Uterus (tissue), 2 donors: ENCODE measurements at regions not wholly inside any gene's neighbourhood (a gene's known extent, or its start where the extent isn't known, plus 50 kb on each side); places are given as distances from the start of the nearest gene placed in this dataset.

ENCODE experiments used
- POLR2A ChIP-seq, 2 donors: fragments of 450-650 bp; IDR thresholded peaks; one replicate each; pipeline ENCODE4 v1.6.1; 2016; ENCODE audit warnings: antibody characterized with exemption in 2 of 2, mild to moderate bottlenecking in 1 of 2, moderate library complexity in 1 of 2
- TF ChIP-seq, protein P1 (sequence below), 4 experiments: fragments of 200-600 bp in 2 of 4; fragments of 450-650 bp in 2 of 4; sonication (generic) in 2 of 4; IDR thresholded peaks; one replicate each; pipeline ENCODE4 v1.5.1; 2016 to 2019; ENCODE audit warnings: antibody characterized with exemption in 4 of 4, mild to moderate bottlenecking in 2 of 4, moderate library complexity in 1 of 4

DNA sequence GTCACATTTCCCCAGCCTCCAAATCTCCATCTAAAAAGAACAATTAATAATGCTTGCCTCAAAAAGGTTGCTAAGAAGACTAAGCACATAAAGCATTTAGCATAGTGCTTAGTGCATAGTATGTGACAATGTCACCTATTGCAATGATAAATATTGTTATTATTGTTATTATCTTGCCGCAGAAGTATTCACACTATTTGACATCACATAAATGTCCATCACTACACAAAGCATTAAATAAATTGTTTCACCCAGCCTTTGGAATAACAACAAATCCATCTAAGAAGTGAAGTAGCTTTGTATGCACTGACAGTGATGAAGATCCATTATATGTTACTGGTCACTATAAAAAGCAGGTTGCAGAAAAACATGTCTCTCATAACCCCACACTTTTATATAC, 2263.9 kb upstream of the WWC1 start:
- TF ChIP-seq, protein P1, sequence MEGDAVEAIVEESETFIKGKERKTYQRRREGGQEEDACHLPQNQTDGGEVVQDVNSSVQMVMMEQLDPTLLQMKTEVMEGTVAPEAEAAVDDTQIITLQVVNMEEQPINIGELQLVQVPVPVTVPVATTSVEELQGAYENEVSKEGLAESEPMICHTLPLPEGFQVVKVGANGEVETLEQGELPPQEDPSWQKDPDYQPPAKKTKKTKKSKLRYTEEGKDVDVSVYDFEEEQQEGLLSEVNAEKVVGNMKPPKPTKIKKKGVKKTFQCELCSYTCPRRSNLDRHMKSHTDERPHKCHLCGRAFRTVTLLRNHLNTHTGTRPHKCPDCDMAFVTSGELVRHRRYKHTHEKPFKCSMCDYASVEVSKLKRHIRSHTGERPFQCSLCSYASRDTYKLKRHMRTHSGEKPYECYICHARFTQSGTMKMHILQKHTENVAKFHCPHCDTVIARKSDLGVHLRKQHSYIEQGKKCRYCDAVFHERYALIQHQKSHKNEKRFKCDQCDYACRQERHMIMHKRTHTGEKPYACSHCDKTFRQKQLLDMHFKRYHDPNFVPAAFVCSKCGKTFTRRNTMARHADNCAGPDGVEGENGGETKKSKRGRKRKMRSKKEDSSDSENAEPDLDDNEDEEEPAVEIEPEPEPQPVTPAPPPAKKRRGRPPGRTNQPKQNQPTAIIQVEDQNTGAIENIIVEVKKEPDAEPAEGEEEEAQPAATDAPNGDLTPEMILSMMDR (IDR thresholded peaks at IDR 0.05), result no peak
- TF ChIP-seq POLR2A (IDR thresholded peaks at IDR 0.05), result no peak
